Spleen (tissue), 7 donors: ENCODE measurements at regions not wholly inside any gene's neighbourhood (a gene's known extent, or its start where the extent isn't known, plus 50 kb on each side); places are given as distances from the start of the nearest gene placed in this dataset.

Source experiments
- CTCF ChIP-seq, 11 experiments: fragments of 200-600 bp in 7 of 11; fragments of 450-650 bp in 4 of 11; sonication (generic) in 4 of 11; IDR thresholded peaks in 8 of 11; conservative IDR thresholded peaks in 3 of 11; 1 replicate in 7 of 11; 2 replicates in 4 of 11; pipeline versions ENCODE4 v1.4.0 to v1.8.0; 2016 to 2021; ENCODE audit warnings: antibody characterized with exemption in 11 of 11, inconsistent platforms in 4 of 11, mild to moderate bottlenecking in 1 of 11
- POLR2A ChIP-seq, 3 donors: fragments of 450-650 bp; IDR thresholded peaks; one replicate each; pipeline ENCODE4 v1.5.1; 2017; ENCODE audit warnings: antibody characterized with exemption in 3 of 3, mild to moderate bottlenecking in 1 of 3
- donor health status: DM: no; HTN: no; CAD: no; lungs with moderate emphysema.
- donor health status: DM: no; HTN: no; CAD: no.
- donor health status: DM: no; HTN: no; CAD: no.

GRCh38 chr5:27788184-27788583, 749.8 kb upstream of the CDH9 start:
- TF ChIP-seq CTCF (IDR thresholded peaks at IDR 0.05 in 8 of 11, conservative IDR thresholded peaks at IDR 0.05 in 3 of 11) (no peak), POLR2A (IDR thresholded peaks at IDR 0.05) (no peak)
